ENCODE measurements at regions not wholly inside any gene's neighbourhood (a gene's known extent, or its start where the extent isn't known, plus 50 kb on each side); places are given as distances from the start of the nearest gene placed in this dataset.

DNA sequence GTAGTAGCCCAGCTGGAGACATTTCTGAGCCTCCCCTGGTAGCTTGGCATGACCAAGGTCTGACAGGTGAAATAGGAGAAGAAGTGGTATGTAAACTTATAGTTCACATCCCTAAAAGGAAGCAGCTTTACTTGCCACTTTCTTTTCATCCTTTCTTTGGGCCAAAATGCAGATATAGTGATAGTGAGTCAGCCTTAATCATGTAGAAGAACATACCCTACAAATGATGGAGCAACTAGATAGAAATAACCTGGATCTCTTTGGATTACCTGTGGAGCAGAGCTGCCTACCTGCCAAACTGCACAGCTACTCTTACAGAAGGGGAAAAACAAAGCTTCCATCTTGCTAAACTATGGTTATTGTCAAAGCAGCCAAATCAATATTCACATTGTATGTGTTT, 106.7 kb upstream of the LCORL start:
- H4K20me1 ChIP-seq (ENCODE audit: insufficient read depth, low read length): no peaks in the 10 kb centered on the region
- FAIRE-seq: no peak
- intact Hi-C loops (cut with micrococcal nuclease; ENCODE audit: unreplicated experiment): no loop called here
- DNase-seq (ENCODE audit: low spot score): no peak
- no peak for ATAC-seq
- H3K4me3 ChIP-seq (replicated peaks in 1 of 3; ENCODE audit: insufficient read depth in 1 of 3, low read depth in 2 of 3, low read length in 3 of 3): no peak overlapping the region
- H3K27ac ChIP-seq (ENCODE audit: extremely low read length, insufficient read depth, low read length): no peak overlapping the region
- no TSS peak for BruUV-seq (replicated peaks)
- H3K4me1 ChIP-seq (ENCODE audit: insufficient read depth, low read length): no peaks in the 10 kb centered on the region
- H3K9ac ChIP-seq (ENCODE audit: insufficient read depth, low read depth, low read length): no peak overlapping the region
- in situ Hi-C loops (cut with HindIII; ENCODE audit: extremely low pct_ligation_motif_present, low pct_unique_long_range_greater_than_20kb): no loop called here
- H3K4me2 ChIP-seq (ENCODE audit: low read depth, low read length): no peak overlapping the region
- POLR2A ChIA-PET: no interaction called here
- no peaks in the 10 kb centered on the region for H3K9me3 ChIP-seq (ENCODE audit: low read length)
- H3K79me2 ChIP-seq (ENCODE audit: insufficient read depth, low read length): no peaks in the 10 kb centered on the region
- no peaks in the 10 kb centered on the region for H3K36me3 ChIP-seq (replicated peaks in 1 of 2; ENCODE audit: control insufficient read depth in 1 of 2, insufficient read depth in 2 of 2, low read length in 2 of 2)
- CTCF ChIA-PET (ENCODE audit: low intra/inter-chr PET ratio, low total read pairs): no interaction called here
- no peak overlapping the region for H2AFZ ChIP-seq (ENCODE audit: low read length)
- TF ChIP-seq, protein P1, sequence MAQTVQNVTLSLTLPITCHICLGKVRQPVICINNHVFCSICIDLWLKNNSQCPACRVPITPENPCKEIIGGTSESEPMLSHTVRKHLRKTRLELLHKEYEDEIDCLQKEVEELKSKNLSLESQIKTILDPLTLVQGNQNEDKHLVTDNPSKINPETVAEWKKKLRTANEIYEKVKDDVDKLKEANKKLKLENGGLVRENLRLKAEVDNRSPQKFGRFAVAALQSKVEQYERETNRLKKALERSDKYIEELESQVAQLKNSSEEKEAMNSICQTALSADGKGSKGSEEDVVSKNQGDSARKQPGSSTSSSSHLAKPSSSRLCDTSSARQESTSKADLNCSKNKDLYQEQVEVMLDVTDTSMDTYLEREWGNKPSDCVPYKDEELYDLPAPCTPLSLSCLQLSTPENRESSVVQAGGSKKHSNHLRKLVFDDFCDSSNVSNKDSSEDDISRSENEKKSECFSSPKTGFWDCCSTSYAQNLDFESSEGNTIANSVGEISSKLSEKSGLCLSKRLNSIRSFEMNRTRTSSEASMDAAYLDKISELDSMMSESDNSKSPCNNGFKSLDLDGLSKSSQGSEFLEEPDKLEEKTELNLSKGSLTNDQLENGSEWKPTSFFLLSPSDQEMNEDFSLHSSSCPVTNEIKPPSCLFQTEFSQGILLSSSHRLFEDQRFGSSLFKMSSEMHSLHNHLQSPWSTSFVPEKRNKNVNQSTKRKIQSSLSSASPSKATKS (CRISPR knock-in tag; IDR thresholded peaks at IDR 0.05): no peak
- H3K27me3 ChIP-seq (ENCODE audit: control insufficient read depth in 1 of 2, insufficient read depth in 2 of 2, low read length in 2 of 2): no peaks in the 10 kb centered on the region

DNA sequence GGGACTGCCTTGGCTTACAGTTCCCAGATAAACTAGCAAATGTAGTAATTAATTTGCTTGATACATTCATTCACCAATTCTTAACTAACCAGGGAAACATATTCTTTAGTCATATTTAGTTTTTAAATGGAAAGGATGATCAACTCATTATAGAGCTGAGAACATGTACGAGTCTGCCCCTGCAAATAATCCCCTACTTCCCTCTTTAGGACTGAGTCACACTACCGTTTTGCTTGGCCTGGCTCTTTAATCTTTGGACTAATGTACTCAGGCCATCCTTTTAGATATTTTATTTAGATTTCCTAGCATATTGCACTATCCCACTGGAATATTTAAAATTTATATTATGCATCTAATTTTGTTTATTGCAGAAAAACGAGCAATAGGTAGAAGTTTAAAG, 105.5 kb upstream of the LCORL start:
- H3K4me2 ChIP-seq (ENCODE audit: low read depth, low read length): no peak overlapping the region
- H3K9me3 ChIP-seq (ENCODE audit: low read length): no peaks in the 10 kb centered on the region
- no peaks in the 10 kb centered on the region for H4K20me1 ChIP-seq (ENCODE audit: insufficient read depth, low read length)
- POLR2A ChIA-PET: no interaction called here
- in situ Hi-C loops (cut with HindIII; ENCODE audit: extremely low pct_ligation_motif_present, low pct_unique_long_range_greater_than_20kb) (no loop called here), intact Hi-C loops (cut with micrococcal nuclease; ENCODE audit: unreplicated experiment) (no loop called here)
- no peak overlapping the region for H3K27ac ChIP-seq (ENCODE audit: extremely low read length, insufficient read depth, low read length)
- no peak overlapping the region for H3K4me3 ChIP-seq (replicated peaks in 1 of 3; ENCODE audit: insufficient read depth in 1 of 3, low read depth in 2 of 3, low read length in 3 of 3)
- ATAC-seq (no peak), DNase-seq (ENCODE audit: low spot score) (no peak), FAIRE-seq (no peak)
- CTCF ChIA-PET (ENCODE audit: low intra/inter-chr PET ratio, low total read pairs): no interaction called here
- TF ChIP-seq, protein P2, sequence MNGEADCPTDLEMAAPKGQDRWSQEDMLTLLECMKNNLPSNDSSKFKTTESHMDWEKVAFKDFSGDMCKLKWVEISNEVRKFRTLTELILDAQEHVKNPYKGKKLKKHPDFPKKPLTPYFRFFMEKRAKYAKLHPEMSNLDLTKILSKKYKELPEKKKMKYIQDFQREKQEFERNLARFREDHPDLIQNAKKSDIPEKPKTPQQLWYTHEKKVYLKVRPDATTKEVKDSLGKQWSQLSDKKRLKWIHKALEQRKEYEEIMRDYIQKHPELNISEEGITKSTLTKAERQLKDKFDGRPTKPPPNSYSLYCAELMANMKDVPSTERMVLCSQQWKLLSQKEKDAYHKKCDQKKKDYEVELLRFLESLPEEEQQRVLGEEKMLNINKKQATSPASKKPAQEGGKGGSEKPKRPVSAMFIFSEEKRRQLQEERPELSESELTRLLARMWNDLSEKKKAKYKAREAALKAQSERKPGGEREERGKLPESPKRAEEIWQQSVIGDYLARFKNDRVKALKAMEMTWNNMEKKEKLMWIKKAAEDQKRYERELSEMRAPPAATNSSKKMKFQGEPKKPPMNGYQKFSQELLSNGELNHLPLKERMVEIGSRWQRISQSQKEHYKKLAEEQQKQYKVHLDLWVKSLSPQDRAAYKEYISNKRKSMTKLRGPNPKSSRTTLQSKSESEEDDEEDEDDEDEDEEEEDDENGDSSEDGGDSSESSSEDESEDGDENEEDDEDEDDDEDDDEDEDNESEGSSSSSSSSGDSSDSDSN (CRISPR knock-in tag; IDR thresholded peaks at IDR 0.05): no peak
- TF ChIP-seq, protein P3, sequence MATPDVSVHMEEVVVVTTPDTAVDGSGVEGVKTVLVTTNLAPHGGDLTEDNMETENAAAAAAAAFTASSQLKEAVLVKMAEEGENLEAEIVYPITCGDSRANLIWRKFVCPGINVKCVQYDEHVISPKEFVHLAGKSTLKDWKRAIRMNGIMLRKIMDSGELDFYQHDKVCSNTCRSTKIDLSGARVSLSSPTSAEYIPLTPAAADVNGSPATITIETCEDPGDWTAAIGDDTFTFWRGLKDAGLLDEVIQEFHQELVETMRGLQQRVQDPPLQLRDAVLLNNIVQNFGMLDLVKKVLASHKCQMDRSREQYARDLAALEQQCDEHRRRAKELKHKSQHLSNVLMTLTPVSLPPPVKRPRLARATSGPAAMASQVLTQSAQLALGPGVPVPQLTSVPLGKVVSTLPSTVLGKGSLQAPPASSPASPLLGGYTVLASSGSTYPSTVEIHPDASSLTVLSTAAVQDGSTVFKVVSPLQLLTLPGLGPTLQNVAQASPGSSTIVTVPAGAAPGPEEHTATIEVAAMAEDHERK (CRISPR knock-in tag; IDR thresholded peaks at IDR 0.05; ENCODE audit: low read depth): no peak
- TF ChIP-seq HNF4G (IDR thresholded peaks at IDR 0.05; ENCODE audit: borderline replicate concordance, low read depth, low read length) (no peak), HNF4G (CRISPR knock-in tag; IDR thresholded peaks at IDR 0.05; ENCODE audit: borderline replicate concordance, low read depth) (no peak), ZNF674 (CRISPR knock-in tag; IDR thresholded peaks at IDR 0.05; ENCODE audit: low read depth) (no peak), BRD4 (CRISPR knock-in tag; IDR thresholded peaks at IDR 0.05) (no peak), GTF3A (CRISPR knock-in tag; conservative IDR thresholded peaks at IDR 0.05) (no peak)
- WGBS (ENCODE audit: low lambda C conversion rate): 0% methylated on average over 3 of the region's 3 CpGs
- H3K27me3 ChIP-seq (ENCODE audit: control insufficient read depth in 1 of 2, insufficient read depth in 2 of 2, low read length in 2 of 2): no peaks in the 10 kb centered on the region
- H3K9ac ChIP-seq (ENCODE audit: insufficient read depth, low read depth, low read length): no peak overlapping the region
- no peak overlapping the region for H2AFZ ChIP-seq (ENCODE audit: low read length)
- no peaks in the 10 kb centered on the region for H3K4me1 ChIP-seq (ENCODE audit: insufficient read depth, low read length)
- H3K36me3 ChIP-seq (replicated peaks in 1 of 2; ENCODE audit: control insufficient read depth in 1 of 2, insufficient read depth in 2 of 2, low read length in 2 of 2): no peaks in the 10 kb centered on the region
- no peaks in the 10 kb centered on the region for H3K79me2 ChIP-seq (ENCODE audit: insufficient read depth, low read length)
- no TSS peak for BruUV-seq (replicated peaks)

Measured in HepG2 (cell line).